Lung (tissue), 11 donors: ENCODE measurements at regions not wholly inside any gene's neighbourhood (a gene's known extent, or its start where the extent isn't known, plus 50 kb on each side); places are given as distances from the start of the nearest gene placed in this dataset.

ENCODE experiments used
- ATAC-seq: fragments of 200-7000 bp; cut with Tn5 transposase; one replicate; pipeline ENCODE4 v1.9.1; 2020; ENCODE audit warnings: moderate number of reproducible peaks; ENCODE audit not compliant: insufficient read depth, low FRiP score
- DNase-seq, 3 donors: peaks; one replicate each; pipeline ENCODE4 v3.0.0-alpha.2; 2013 to 2017
- H3K27ac ChIP-seq, 2 donors: one replicate each; pipeline ENCODE4 v1.5.1; 2013; ENCODE audit warnings: mild to moderate bottlenecking in 2 of 2, moderate library complexity in 2 of 2, control low read depth in 1 of 2, inconsistent platforms in 1 of 2, low read depth in 1 of 2, low read length in 1 of 2
- H3K27me3 ChIP-seq, 3 donors: one replicate each; pipeline ENCODE4 v1.5.1; 2013; ENCODE audit warnings: low read length in 2 of 3; ENCODE audit not compliant: control insufficient read depth in 3 of 3, insufficient read depth in 3 of 3
- H3K36me3 ChIP-seq, 4 donors: one replicate each; pipeline ENCODE4 v1.5.1; 2013; ENCODE audit warnings: low read length in 4 of 4, mild to moderate bottlenecking in 1 of 4, moderate library complexity in 1 of 4; ENCODE audit not compliant: control insufficient read depth in 4 of 4, insufficient read depth in 4 of 4
- H3K4me1 ChIP-seq, 5 donors: one replicate each; pipeline ENCODE4 v1.5.1; 2013; ENCODE audit warnings: low read length in 5 of 5, mild to moderate bottlenecking in 2 of 5, moderate library complexity in 1 of 5; ENCODE audit not compliant: control insufficient read depth in 5 of 5, insufficient read depth in 5 of 5
- H3K4me3 ChIP-seq: one replicate; pipeline ENCODE4 v1.5.1; 2013; ENCODE audit warnings: mild to moderate bottlenecking, control low read depth, moderate library complexity
- H3K9ac ChIP-seq, 2 donors: one replicate each; pipeline ENCODE4 v1.5.1; 2013; ENCODE audit warnings: low read length in 2 of 2, control low read depth in 1 of 2; ENCODE audit not compliant: insufficient read depth in 1 of 2
- H3K9me3 ChIP-seq, 4 donors: one replicate each; pipeline ENCODE4 v1.5.1; 2013; ENCODE audit warnings: low read length in 3 of 4, mild to moderate bottlenecking in 1 of 4, moderate library complexity in 1 of 4; ENCODE audit not compliant: control insufficient read depth in 4 of 4, insufficient read depth in 3 of 4
- WGBS, 2 donors: extraction: QIAGEN DNeasy Blood & Tissue Kit; methylation state at CpG; one replicate each; pipeline ENCODE4 v1.1.7; 2013; 5-methylcytosine and 5-hydroxymethylcytosine counted together
- TF ChIP-seq, protein P1 (sequence below): IDR thresholded peaks from 2 replicates; pipeline ENCODE4 v1.5.1; 2012; ENCODE audit warnings: mild to moderate bottlenecking; ENCODE audit errors: control extremely low read depth, extremely low read depth
- donor health status: control.
- donor health status: control.
- donor health status: Bipolar disorder and iron deficiency.
- donor health status: healthy.
- donor health status: DM: yes; HTN: yes; CAD: no.

DNA sequence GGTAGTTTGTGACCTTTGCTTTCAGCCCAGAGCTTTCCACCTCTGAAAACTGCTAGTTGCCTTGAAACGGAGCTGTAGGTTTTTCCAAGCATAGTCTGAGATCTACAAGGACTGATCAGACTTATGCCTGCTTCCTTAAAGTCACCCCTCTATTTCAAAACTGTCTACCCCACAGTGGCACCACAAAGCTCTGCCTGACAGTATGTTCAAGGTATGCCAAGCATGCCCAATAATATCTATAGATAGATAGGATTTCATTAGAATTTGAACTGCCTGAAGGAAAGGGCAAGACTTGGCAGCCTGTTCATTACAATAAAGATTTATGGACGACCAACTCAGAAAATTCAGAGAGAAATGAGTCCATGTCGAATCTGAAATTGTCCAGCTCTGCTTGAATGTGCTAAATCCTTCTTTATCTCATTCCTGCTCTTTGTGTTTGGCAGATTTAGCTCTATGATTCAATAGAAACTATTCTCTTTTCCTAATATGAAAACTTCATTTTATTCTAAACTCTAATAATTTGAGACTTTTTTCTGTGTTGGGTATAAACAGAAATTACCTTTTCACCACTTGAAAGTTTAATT is 227.6 kb upstream of the TBC1D5 start:
- DNase-seq (no peak), ATAC-seq (no peak)
- WGBS, 2 donors = 73 to 75% methylated on average over 3 of the region's 3 CpGs
- H3K36me3 ChIP-seq = no peaks in the 10 kb centered on the region
- H3K9me3 ChIP-seq = no peaks in the 10 kb centered on the region
- H3K4me3 ChIP-seq = no peak overlapping the region
- H3K4me1 ChIP-seq = peaks cover 0 to 9% (median 4%) of the 10 kb centered on the region in 5 donors
- no peak overlapping the region for H3K27ac ChIP-seq
- no peaks in the 10 kb centered on the region for H3K27me3 ChIP-seq
- TF ChIP-seq, protein P1, sequence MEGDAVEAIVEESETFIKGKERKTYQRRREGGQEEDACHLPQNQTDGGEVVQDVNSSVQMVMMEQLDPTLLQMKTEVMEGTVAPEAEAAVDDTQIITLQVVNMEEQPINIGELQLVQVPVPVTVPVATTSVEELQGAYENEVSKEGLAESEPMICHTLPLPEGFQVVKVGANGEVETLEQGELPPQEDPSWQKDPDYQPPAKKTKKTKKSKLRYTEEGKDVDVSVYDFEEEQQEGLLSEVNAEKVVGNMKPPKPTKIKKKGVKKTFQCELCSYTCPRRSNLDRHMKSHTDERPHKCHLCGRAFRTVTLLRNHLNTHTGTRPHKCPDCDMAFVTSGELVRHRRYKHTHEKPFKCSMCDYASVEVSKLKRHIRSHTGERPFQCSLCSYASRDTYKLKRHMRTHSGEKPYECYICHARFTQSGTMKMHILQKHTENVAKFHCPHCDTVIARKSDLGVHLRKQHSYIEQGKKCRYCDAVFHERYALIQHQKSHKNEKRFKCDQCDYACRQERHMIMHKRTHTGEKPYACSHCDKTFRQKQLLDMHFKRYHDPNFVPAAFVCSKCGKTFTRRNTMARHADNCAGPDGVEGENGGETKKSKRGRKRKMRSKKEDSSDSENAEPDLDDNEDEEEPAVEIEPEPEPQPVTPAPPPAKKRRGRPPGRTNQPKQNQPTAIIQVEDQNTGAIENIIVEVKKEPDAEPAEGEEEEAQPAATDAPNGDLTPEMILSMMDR = no peak
- no peak overlapping the region for H3K9ac ChIP-seq

DNA sequence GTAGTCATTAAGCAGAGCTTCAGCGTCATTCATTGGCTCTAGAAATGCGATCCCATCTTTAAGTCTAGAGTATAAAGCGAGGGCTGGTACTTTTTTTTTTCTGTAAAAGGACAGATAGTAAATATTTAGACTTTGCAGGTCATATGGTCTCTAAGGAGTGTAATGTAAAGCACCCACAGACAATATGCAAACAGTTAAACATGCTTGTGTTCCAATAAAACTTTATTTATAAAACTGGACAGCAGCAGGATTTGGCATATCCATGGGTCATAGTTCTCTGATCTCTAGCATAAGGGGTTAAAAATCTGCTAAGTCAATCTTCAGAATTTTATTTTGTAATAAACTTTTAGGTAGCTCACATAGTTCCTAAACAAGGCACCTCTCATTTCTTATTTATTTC is 226.8 kb upstream of the TBC1D5 start:
- Histone ChIP-seq H3K9ac (no peak overlapping the region), H3K4me1 (peaks cover 0 to 9% (median 4%) of the 10 kb centered on the region in 5 donors), H3K9me3 (no peaks in the 10 kb centered on the region), H3K36me3 (no peaks in the 10 kb centered on the region), H3K27ac (no peak overlapping the region), H3K4me3 (no peak overlapping the region), H3K27me3 (no peaks in the 10 kb centered on the region)
- DNase-seq (no peak), ATAC-seq (no peak)
- TF ChIP-seq, protein P1 = no peak
- WGBS, 2 donors = 95 to 99% methylated on average over 3 of the region's 3 CpGs

DNA sequence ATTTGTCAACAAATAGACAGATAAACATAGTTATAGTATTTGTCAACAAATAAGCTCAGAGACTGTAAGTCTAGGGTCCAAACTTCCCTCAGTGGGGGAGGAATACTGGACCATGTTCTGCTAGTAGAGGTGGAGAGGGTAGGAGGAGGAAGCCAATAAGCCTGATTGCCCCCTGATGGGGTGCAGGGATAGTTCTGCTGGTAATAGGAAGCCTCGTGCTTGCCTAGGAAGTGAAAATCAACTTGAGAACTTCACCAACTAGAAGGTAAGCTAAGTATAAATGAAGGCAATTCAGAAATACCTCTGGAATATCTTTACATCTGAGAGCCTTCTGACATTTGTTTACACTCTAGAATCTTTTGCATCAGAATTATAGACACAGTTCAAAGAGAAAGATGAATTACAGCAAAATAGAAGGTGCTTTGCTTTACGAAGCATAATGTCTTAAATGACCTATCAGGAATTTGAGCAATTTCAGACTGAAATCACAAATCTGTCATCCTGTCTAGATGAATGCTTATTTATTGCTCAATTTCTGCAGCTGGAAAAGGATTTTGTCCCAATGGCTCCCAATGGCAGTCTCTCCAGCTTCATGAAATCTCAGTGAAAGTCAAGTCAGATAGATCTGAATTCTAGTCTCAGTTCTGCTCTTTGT is 225.6 kb upstream of the TBC1D5 start:
- Histone ChIP-seq H3K9ac (no peak overlapping the region), H3K4me3 (no peak overlapping the region), H3K4me1 (peaks cover 0 to 6% (median 0%) of the 10 kb centered on the region in 5 donors), H3K27me3 (no peaks in the 10 kb centered on the region), H3K36me3 (no peaks in the 10 kb centered on the region), H3K27ac (no peak overlapping the region), H3K9me3 (no peaks in the 10 kb centered on the region)
- DNase-seq = no peak
- TF ChIP-seq, protein P1 = no peak
- WGBS, 2 donors = 42 to 58% methylated on average over 2 of the region's 2 CpGs
- ATAC-seq = no peak

DNA sequence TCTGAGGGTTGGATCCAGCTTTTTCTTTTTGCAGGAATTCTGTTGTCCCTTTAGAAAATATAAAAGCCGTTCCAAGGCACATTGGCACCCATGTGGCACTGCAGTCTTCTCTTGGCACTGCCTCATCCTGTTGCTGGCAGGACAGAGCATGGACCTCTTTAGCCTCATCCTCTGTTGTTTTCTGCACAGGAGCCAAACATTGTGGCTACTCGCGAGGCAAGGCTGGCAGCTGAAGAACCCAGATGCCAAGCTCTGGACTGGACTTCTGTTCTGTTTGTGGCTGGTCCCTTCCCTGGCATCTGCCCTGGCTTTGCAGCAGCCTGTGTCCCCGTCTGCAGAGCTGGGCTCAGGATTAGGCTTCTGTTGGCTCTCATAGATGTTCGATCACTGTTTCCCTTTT is 224.7 kb upstream of the TBC1D5 start:
- Histone ChIP-seq H3K36me3 (no peaks in the 10 kb centered on the region), H3K4me1 (peaks cover 0 to 2% (median 0%) of the 10 kb centered on the region in 5 donors), H3K27me3 (no peaks in the 10 kb centered on the region), H3K4me3 (no peak overlapping the region), H3K9me3 (no peaks in the 10 kb centered on the region), H3K27ac (no peak overlapping the region), H3K9ac (no peak overlapping the region)
- WGBS, 2 donors = 92 to 93% methylated on average over 5 of the region's 5 CpGs
- ATAC-seq = no peak
- TF ChIP-seq, protein P1 = no peak
- no peak for DNase-seq
